Right lobe of liver (tissue), 4 donors: ENCODE measurements at regions not wholly inside any gene's neighbourhood (a gene's known extent, or its start where the extent isn't known, plus 50 kb on each side); places are given as distances from the start of the nearest gene placed in this dataset.

Source experiments
- CTCF ChIP-seq, 4 donors: fragments of 200-600 bp in 3 of 4; fragments of 450-650 bp in 1 of 4; IDR thresholded peaks; one replicate each; pipeline versions ENCODE4 v1.5.1 to v1.8.0; 2016 to 2022; ENCODE audit warnings: antibody characterized with exemption in 4 of 4, mild to moderate bottlenecking in 2 of 4
- POLR2A ChIP-seq: fragments of 450-650 bp; IDR thresholded peaks from one replicate; pipeline ENCODE4 v1.6.1; 2017; ENCODE audit warnings: antibody characterized with exemption, mild to moderate bottlenecking
- donor health status: DM: no; HTN: no; CAD: no.
- donor health status: DM: no; HTN: no; CAD: no.
- donor health status: DM: no; HTN: yes; CAD: no.

GRCh38 chr11:41872426-41872825, 413.0 kb upstream of the LRRC4C start:
- no peak for TF ChIP-seq POLR2A
- no peak for TF ChIP-seq CTCF (IDR thresholded peaks at IDR 0.05)
